ENCODE measurements at regions not wholly inside any gene's neighbourhood (a gene's known extent, or its start where the extent isn't known, plus 50 kb on each side); places are given as distances from the start of the nearest gene placed in this dataset.
"Not testable (repeated sequence)": the region's sequence is repeated elsewhere in the genome, so short reads cannot be mapped to it uniquely, and the experiment has no call there.

DNA sequence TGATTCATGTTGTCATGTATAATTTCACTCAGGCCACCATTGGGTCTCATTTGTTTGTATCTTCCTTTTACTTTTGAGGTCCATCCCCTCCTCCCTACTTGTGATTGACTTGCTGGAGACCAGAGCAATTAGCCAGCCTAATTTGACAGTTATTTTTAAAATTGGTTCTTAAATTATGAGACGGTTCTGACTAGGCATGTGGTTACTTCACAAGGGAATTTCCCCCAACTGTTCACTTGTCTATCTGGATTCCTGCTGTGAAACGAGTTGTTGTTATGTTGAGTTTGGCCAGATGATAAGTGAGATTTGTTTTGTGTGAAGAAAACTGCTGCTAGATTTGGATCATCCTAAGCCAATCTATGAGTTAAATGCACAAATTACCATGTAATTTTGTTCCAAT lies 359.1 kb downstream of the BARHL2 start:
- H3K27ac ChIP-seq = no peak overlapping the region
- no peak for DNase-seq (ENCODE audit: low read depth, low spot score)
- no peaks in the 10 kb centered on the region for H3K9me3 ChIP-seq (ENCODE audit: low read depth, low read length)

DNA sequence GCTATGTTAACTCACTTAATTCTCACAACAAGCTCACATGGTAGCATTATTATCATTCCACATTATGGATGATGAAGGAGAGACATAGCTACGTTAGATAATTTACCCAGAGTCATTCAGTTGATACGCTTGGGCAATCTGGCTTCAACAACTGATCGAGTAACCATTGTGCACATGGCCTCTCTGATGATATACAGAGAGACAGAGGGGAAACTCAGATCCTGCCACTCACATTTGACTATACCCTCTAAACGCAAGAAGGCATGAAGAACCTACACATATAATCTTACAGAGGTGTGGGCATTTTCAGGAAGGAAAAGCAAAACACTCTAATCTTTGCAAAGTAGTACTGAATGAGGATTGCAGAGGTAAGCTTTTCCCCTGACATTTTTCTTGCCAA lies 360.1 kb downstream of the BARHL2 start:
- Histone ChIP-seq H3K9ac (ENCODE audit: insufficient read length) (no peak overlapping the region), H3K9me3 (ENCODE audit: low read depth, low read length) (no peaks in the 10 kb centered on the region), H3K27ac (no peak overlapping the region), H3K36me3 (ENCODE audit: insufficient read depth, low read length) (no peaks in the 10 kb centered on the region), H3K4me3 (no peak overlapping the region)
- no peak for TF ChIP-seq POLR2AphosphoS5 (IDR thresholded peaks at IDR 0.05; ENCODE audit: borderline replicate concordance, low read depth, low read length)
- no peak for TF ChIP-seq FOXP2 (optimal IDR thresholded peaks at IDR 0.05; ENCODE audit: control extremely low read depth, extremely low read length, insufficient read depth)
- TF ChIP-seq EZH2 (IDR thresholded peaks at IDR 0.05) = no peak
- DNase-seq (ENCODE audit: low read depth, low spot score) = no peak

More for the DNA sequence above, 359.1 kb downstream of the BARHL2 start:
- TF ChIP-seq EZH2 (IDR thresholded peaks at IDR 0.05) (no peak), FOXP2 (optimal IDR thresholded peaks at IDR 0.05; ENCODE audit: control extremely low read depth, extremely low read length, insufficient read depth) (no peak), POLR2AphosphoS5 (IDR thresholded peaks at IDR 0.05; ENCODE audit: borderline replicate concordance, low read depth, low read length) (no peak)
- no peak overlapping the region for H3K4me3 ChIP-seq
- no peak overlapping the region for H3K9ac ChIP-seq (ENCODE audit: insufficient read length)
- H3K36me3 ChIP-seq (ENCODE audit: insufficient read depth, low read length) = no peaks in the 10 kb centered on the region

DNA sequence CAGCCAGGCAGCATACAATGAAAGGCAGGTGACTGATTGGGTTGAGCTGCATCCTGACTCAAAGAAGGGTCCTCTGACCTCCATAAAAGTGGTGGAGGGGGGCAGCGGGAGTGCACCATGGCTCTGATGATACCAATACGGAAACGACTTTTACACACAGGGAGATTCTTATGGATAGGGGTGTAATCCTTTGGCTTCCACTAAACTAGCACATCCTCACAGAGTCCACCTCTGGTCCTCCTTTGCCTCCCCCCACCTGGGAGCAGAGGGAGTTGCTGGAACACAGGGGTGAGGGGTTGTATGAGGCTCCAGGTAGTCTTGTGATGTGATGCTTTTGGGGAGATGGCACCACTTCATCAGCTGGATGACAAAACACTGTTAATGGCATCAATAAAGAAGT lies 361.0 kb downstream of the BARHL2 start:
- no peak for DNase-seq (ENCODE audit: low read depth, low spot score)
- no peaks in the 10 kb centered on the region for H3K36me3 ChIP-seq (ENCODE audit: insufficient read depth, low read length)
- H3K4me3 ChIP-seq = no peak overlapping the region
- no peak overlapping the region for H3K9ac ChIP-seq (ENCODE audit: insufficient read length)
- no peak overlapping the region for H3K27ac ChIP-seq
- TF ChIP-seq EZH2 (IDR thresholded peaks at IDR 0.05) (no peak), FOXP2 (optimal IDR thresholded peaks at IDR 0.05; ENCODE audit: control extremely low read depth, extremely low read length, insufficient read depth) (no peak)
- no peaks in the 10 kb centered on the region for H3K9me3 ChIP-seq (ENCODE audit: low read depth, low read length)

DNA sequence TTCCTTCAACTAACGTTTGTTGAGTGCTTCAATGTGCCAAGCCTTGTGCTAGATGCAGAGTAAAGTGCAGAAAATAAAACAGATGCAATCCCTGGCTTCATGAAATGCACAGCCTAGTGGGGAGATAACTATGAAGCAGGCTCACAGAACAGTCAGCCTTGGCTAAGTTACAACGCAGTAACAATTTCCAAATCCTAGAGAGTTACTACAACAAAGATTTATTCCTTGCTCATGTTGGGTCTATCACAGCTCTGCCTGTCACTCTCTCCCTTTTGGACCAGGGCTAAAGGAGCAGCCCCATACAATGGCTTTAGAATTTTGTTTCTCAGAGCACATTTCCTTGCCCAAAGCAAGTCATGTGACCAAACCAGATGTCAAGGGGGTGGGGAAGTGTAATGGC lies 359.8 kb downstream of the ZNF326 start:
- no peak for TF ChIP-seq FOXP2 (optimal IDR thresholded peaks at IDR 0.05; ENCODE audit: control extremely low read depth, extremely low read length, insufficient read depth)
- TF ChIP-seq EZH2 (IDR thresholded peaks at IDR 0.05) = no peak
- TF ChIP-seq POLR2AphosphoS5 (IDR thresholded peaks at IDR 0.05; ENCODE audit: borderline replicate concordance, low read depth, low read length) = no peak

DNA sequence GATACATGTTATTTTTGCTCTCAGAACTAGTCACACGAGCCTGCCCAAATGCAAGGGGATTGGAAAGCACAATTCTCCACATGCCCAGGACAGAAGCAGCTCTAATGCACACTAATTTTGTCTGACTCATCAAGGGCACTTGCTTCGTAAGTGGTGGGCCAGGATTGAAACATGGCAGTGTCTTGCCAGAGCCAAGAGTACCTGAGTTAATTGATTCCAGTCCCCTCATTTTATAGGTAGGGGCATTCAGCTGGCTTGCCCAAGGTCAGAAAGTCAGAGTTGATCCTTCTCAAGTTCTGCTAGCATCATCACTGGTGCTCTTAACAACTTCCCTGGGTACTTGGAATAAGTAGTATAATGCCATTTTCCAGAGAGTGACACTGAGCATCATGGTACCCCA lies 356.1 kb downstream of the ZNF326 start:
- Histone ChIP-seq H3K4me3 (no peak overlapping the region), H3K36me3 (ENCODE audit: insufficient read depth, low read length) (no peaks in the 10 kb centered on the region), H3K9me3 (ENCODE audit: low read depth, low read length) (no peaks in the 10 kb centered on the region; the same call in 1 of the 2 replicates), H3K27ac (no peak overlapping the region), H3K9ac (ENCODE audit: insufficient read length) (no peak overlapping the region)
- no peak for DNase-seq (ENCODE audit: low read depth, low spot score)
- no peak for TF ChIP-seq POLR2AphosphoS5 (IDR thresholded peaks at IDR 0.05; ENCODE audit: borderline replicate concordance, low read depth, low read length)

More for the DNA sequence above, 359.8 kb downstream of the ZNF326 start:
- DNase-seq (ENCODE audit: low read depth, low spot score) = no peak
- no peaks in the 10 kb centered on the region for H3K36me3 ChIP-seq (ENCODE audit: insufficient read depth, low read length)
- no peak overlapping the region for H3K9ac ChIP-seq (ENCODE audit: insufficient read length)
- no peaks in the 10 kb centered on the region for H3K9me3 ChIP-seq (ENCODE audit: low read depth, low read length)
- H3K27ac ChIP-seq = no peak overlapping the region
- H3K4me3 ChIP-seq = no peak overlapping the region

DNA sequence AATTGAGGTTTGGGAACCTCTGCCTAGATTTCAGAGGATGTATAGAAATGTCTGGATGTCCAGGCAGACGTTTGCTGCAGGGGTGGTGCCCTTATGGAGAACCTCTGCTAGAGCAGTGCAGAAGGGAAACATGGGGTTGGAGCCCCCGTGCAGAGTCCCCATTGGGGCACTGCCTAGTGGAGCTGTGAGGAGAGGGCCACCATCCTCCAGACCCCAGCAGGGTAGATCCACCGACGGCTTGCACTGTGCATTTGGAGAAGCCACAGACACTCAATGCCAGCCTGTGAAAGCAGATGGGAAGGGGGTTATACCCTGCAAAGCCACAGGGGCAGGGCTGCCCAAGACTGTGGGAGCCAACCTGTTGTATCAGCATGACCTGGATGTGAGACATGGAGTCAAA lies 354.6 kb downstream of the ZNF326 start:
- no peak overlapping the region for H3K27ac ChIP-seq
- H3K9me3 ChIP-seq (ENCODE audit: low read depth, low read length) = no peaks in the 10 kb centered on the region; the same call in 1 of the 2 replicates
- H3K9ac ChIP-seq (ENCODE audit: insufficient read length) = no peak overlapping the region
- no peak for TF ChIP-seq FOXP2 (optimal IDR thresholded peaks at IDR 0.05; ENCODE audit: control extremely low read depth, extremely low read length, insufficient read depth)
- no peak for TF ChIP-seq POLR2AphosphoS5 (IDR thresholded peaks at IDR 0.05; ENCODE audit: borderline replicate concordance, low read depth, low read length)
- no peak for TF ChIP-seq EZH2 (IDR thresholded peaks at IDR 0.05)
- no peak overlapping the region for H3K4me3 ChIP-seq
- no peak for DNase-seq (ENCODE audit: low read depth, low spot score)
- no peaks in the 10 kb centered on the region for H3K36me3 ChIP-seq (ENCODE audit: insufficient read depth, low read length)

DNA sequence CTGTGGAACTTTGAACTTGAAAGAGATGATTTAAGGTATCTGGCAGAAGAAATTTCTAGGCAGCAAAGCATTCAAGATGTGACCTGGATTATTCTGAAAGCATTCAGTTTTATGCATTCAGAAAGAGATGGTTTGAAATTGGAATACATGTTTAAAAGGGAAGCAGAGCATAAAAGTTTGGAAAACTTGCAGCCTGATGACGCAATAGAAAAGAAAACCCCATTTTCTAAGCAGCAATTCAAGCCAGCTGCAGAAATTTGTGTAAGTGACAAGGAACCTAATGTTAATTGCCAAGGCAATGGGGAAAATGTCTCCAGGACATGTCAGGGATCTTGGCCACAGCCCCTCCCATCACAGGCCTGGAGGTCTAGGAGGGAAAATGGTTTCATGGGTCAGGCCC lies 354.0 kb downstream of the ZNF326 start:
- H3K27ac ChIP-seq = no peak overlapping the region
- no peak overlapping the region for H3K9ac ChIP-seq (ENCODE audit: insufficient read length)
- no peaks in the 10 kb centered on the region; the same call in 1 of the 2 replicates for H3K9me3 ChIP-seq (ENCODE audit: low read depth, low read length)
- no peak overlapping the region for H3K4me3 ChIP-seq
- TF ChIP-seq POLR2AphosphoS5 (IDR thresholded peaks at IDR 0.05; ENCODE audit: borderline replicate concordance, low read depth, low read length) (no peak), FOXP2 (optimal IDR thresholded peaks at IDR 0.05; ENCODE audit: control extremely low read depth, extremely low read length, insufficient read depth) (no peak), EZH2 (IDR thresholded peaks at IDR 0.05) (no peak)
- no peak for DNase-seq (ENCODE audit: low read depth, low spot score)
- H3K36me3 ChIP-seq (ENCODE audit: insufficient read depth, low read length) = no peaks in the 10 kb centered on the region

DNA sequence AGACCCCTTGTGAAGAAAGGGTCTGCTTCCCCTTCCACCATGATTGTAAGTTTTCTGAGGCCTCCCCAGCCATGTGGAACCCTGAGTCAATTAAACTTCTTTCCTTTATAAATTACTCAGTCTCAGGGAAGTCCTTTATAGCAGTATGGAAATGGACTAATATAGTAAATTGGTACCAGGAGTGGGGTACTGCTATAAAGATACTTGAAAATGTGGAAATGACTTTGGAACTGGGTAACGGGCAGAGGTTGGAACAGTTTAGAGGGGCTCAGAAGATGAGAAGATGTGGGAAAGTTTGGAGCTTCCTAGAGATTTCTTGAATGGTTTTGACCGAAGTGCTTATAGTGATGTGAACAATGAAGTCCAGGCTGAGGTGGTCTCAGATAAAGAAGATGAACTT lies 353.5 kb downstream of the ZNF326 start:
- not testable (repeated sequence) for H3K27ac ChIP-seq; DNase-seq (ENCODE audit: low read depth, low spot score); H3K9me3 ChIP-seq (ENCODE audit: low read depth, low read length); H3K4me3 ChIP-seq; H3K36me3 ChIP-seq (ENCODE audit: insufficient read depth, low read length); H3K9ac ChIP-seq (ENCODE audit: insufficient read length)

DNA sequence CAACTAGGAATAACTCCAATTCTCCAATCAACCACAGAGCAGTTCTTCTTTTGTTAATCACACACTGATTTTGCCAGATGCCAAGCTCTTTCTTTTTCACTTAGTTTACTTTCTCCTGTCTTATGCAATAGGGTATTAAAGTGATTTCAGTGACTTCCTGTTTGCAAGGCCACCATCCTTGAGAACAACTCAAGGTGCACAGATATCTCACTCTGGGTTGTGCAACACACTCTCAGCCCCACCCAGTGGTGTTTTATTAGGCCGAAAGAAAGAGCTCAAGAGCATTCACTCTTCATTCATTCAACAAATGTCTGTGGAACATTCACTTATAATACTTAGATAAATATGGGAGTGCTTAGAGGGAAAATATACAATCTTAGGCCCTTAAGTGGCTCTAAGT lies 352.5 kb downstream of the ZNF326 start:
- H3K27ac ChIP-seq = no peak overlapping the region

More for the DNA sequence above, 352.5 kb downstream of the ZNF326 start:
- no peak for TF ChIP-seq FOXP2 (optimal IDR thresholded peaks at IDR 0.05; ENCODE audit: control extremely low read depth, extremely low read length, insufficient read depth)
- TF ChIP-seq POLR2AphosphoS5 (IDR thresholded peaks at IDR 0.05; ENCODE audit: borderline replicate concordance, low read depth, low read length) = no peak
- no peak for TF ChIP-seq EZH2 (IDR thresholded peaks at IDR 0.05)
- DNase-seq (ENCODE audit: low read depth, low spot score) = no peak
- H3K9me3 ChIP-seq (ENCODE audit: low read depth, low read length) = no peaks in the 10 kb centered on the region; the same call in 1 of the 2 replicates
- no peak overlapping the region for H3K4me3 ChIP-seq
- H3K9ac ChIP-seq (ENCODE audit: insufficient read length) = no peak overlapping the region
- no peaks in the 10 kb centered on the region for H3K36me3 ChIP-seq (ENCODE audit: insufficient read depth, low read length)
